ENCODE measurements at regions not wholly inside any gene's neighbourhood (a gene's known extent, or its start where the extent isn't known, plus 50 kb on each side); places are given as distances from the start of the nearest gene placed in this dataset.

DNA sequence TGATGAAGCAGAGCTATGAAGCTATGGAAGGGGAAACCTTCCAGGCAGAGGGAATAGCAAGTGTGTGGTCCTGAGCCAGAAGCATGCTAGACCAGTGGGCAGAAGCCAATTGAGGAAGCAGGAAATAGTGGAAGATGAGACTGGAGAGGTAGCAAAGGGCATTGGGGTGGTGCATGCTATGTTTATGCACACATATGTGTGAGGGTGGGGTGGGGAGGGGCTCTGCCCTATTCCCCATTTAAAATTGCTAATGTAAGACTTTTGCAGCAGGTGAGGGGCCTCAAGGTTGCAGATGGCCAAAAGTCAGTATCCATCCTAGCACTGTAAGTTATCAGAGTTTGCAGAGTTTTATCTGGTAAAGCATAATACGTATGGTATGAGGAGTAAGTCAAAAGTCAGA is 626.6 kb upstream of the KIRREL3 start:
- TF ChIP-seq, protein P1, sequence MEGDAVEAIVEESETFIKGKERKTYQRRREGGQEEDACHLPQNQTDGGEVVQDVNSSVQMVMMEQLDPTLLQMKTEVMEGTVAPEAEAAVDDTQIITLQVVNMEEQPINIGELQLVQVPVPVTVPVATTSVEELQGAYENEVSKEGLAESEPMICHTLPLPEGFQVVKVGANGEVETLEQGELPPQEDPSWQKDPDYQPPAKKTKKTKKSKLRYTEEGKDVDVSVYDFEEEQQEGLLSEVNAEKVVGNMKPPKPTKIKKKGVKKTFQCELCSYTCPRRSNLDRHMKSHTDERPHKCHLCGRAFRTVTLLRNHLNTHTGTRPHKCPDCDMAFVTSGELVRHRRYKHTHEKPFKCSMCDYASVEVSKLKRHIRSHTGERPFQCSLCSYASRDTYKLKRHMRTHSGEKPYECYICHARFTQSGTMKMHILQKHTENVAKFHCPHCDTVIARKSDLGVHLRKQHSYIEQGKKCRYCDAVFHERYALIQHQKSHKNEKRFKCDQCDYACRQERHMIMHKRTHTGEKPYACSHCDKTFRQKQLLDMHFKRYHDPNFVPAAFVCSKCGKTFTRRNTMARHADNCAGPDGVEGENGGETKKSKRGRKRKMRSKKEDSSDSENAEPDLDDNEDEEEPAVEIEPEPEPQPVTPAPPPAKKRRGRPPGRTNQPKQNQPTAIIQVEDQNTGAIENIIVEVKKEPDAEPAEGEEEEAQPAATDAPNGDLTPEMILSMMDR (conservative IDR thresholded peaks at IDR 0.05; ENCODE audit: low read depth in 2 of 2) = no peak
- TF ChIP-seq EZH2 (IDR thresholded peaks at IDR 0.05; ENCODE audit: low read depth, unreplicated experiment) (no peak), POLR2AphosphoS5 (IDR thresholded peaks at IDR 0.05; ENCODE audit: low read depth) (no peak), JUNB (IDR thresholded peaks at IDR 0.05; ENCODE audit: unreplicated experiment) (no peak), EZH2phosphoT487 (IDR thresholded peaks at IDR 0.05; ENCODE audit: unreplicated experiment) (no peak), CREB1 (CRISPR knock-in tag; IDR thresholded peaks at IDR 0.05; ENCODE audit: low read depth) (no peak), ZNF331 (CRISPR knock-in tag; IDR thresholded peaks at IDR 0.05; ENCODE audit: low read depth) (no peak), ZNF114 (CRISPR knock-in tag; IDR thresholded peaks at IDR 0.05) (no peak), NANOG (IDR thresholded peaks at IDR 0.05; ENCODE audit: borderline replicate concordance) (no peak), STAT1 (IDR thresholded peaks at IDR 0.05; ENCODE audit: unreplicated experiment) (no peak)
- TF ChIP-seq, protein P2, sequence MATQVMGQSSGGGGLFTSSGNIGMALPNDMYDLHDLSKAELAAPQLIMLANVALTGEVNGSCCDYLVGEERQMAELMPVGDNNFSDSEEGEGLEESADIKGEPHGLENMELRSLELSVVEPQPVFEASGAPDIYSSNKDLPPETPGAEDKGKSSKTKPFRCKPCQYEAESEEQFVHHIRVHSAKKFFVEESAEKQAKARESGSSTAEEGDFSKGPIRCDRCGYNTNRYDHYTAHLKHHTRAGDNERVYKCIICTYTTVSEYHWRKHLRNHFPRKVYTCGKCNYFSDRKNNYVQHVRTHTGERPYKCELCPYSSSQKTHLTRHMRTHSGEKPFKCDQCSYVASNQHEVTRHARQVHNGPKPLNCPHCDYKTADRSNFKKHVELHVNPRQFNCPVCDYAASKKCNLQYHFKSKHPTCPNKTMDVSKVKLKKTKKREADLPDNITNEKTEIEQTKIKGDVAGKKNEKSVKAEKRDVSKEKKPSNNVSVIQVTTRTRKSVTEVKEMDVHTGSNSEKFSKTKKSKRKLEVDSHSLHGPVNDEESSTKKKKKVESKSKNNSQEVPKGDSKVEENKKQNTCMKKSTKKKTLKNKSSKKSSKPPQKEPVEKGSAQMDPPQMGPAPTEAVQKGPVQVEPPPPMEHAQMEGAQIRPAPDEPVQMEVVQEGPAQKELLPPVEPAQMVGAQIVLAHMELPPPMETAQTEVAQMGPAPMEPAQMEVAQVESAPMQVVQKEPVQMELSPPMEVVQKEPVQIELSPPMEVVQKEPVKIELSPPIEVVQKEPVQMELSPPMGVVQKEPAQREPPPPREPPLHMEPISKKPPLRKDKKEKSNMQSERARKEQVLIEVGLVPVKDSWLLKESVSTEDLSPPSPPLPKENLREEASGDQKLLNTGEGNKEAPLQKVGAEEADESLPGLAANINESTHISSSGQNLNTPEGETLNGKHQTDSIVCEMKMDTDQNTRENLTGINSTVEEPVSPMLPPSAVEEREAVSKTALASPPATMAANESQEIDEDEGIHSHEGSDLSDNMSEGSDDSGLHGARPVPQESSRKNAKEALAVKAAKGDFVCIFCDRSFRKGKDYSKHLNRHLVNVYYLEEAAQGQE (IDR thresholded peaks at IDR 0.05; ENCODE audit: unreplicated experiment) = no peak
- TF ChIP-seq, protein P3, sequence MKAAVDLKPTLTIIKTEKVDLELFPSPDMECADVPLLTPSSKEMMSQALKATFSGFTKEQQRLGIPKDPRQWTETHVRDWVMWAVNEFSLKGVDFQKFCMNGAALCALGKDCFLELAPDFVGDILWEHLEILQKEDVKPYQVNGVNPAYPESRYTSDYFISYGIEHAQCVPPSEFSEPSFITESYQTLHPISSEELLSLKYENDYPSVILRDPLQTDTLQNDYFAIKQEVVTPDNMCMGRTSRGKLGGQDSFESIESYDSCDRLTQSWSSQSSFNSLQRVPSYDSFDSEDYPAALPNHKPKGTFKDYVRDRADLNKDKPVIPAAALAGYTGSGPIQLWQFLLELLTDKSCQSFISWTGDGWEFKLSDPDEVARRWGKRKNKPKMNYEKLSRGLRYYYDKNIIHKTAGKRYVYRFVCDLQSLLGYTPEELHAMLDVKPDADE (IDR thresholded peaks at IDR 0.05) = no peak
- TF ChIP-seq, protein P4, sequence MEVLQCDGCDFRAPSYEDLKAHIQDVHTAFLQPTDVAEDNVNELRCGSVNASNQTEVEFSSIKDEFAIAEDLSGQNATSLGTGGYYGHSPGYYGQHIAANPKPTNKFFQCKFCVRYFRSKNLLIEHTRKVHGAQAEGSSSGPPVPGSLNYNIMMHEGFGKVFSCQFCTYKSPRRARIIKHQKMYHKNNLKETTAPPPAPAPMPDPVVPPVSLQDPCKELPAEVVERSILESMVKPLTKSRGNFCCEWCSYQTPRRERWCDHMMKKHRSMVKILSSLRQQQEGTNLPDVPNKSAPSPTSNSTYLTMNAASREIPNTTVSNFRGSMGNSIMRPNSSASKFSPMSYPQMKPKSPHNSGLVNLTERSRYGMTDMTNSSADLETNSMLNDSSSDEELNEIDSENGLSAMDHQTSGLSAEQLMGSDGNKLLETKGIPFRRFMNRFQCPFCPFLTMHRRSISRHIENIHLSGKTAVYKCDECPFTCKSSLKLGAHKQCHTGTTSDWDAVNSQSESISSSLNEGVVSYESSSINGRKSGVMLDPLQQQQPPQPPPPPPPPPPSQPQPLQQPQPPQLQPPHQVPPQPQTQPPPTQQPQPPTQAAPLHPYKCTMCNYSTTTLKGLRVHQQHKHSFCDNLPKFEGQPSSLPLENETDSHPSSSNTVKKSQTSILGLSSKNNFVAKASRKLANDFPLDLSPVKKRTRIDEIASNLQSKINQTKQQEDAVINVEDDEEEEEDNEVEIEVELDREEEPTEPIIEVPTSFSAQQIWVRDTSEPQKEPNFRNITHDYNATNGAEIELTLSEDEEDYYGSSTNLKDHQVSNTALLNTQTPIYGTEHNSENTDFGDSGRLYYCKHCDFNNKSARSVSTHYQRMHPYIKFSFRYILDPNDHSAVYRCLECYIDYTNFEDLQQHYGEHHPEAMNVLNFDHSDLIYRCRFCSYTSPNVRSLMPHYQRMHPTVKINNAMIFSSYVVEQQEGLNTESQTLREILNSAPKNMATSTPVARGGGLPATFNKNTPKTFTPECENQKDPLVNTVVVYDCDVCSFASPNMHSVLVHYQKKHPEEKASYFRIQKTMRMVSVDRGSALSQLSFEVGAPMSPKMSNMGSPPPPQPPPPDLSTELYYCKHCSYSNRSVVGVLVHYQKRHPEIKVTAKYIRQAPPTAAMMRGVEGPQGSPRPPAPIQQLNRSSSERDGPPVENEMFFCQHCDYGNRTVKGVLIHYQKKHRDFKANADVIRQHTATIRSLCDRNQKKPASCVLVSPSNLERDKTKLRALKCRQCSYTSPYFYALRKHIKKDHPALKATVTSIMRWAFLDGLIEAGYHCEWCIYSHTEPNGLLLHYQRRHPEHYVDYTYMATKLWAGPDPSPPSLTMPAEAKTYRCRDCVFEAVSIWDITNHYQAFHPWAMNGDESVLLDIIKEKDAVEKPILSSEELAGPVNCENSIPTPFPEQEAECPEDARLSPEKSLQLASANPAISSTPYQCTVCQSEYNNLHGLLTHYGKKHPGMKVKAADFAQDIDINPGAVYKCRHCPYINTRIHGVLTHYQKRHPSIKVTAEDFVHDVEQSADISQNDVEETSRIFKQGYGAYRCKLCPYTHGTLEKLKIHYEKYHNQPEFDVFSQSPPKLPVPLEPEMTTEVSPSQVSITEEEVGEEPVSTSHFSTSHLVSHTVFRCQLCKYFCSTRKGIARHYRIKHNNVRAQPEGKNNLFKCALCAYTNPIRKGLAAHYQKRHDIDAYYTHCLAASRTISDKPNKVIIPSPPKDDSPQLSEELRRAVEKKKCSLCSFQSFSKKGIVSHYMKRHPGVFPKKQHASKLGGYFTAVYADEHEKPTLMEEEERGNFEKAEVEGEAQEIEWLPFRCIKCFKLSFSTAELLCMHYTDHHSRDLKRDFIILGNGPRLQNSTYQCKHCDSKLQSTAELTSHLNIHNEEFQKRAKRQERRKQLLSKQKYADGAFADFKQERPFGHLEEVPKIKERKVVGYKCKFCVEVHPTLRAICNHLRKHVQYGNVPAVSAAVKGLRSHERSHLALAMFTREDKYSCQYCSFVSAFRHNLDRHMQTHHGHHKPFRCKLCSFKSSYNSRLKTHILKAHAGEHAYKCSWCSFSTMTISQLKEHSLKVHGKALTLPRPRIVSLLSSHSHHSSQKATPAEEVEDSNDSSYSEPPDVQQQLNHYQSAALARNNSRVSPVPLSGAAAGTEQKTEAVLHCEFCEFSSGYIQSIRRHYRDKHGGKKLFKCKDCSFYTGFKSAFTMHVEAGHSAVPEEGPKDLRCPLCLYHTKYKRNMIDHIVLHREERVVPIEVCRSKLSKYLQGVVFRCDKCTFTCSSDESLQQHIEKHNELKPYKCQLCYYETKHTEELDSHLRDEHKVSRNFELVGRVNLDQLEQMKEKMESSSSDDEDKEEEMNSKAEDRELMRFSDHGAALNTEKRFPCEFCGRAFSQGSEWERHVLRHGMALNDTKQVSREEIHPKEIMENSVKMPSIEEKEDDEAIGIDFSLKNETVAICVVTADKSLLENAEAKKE (CRISPR knock-in tag; IDR thresholded peaks at IDR 0.05) = no peak

Data from GM23338 (cell line).